ENCODE measurements at regions not wholly inside any gene's neighbourhood (a gene's known extent, or its start where the extent isn't known, plus 50 kb on each side); places are given as distances from the start of the nearest gene placed in this dataset.

GRCh38 chrX:22629105-22629725 lies 356.5 kb downstream of the CBLL2 start:
- Mint-ChIP-seq H3K27ac (no peak overlapping the region), H3K27me3 (peaks cover 2% of the 10 kb centered on the region), H3K4me1 (no peaks in the 10 kb centered on the region), H3K36me3 (peaks cover 2% of the 10 kb centered on the region), H3K4me3 (no peak overlapping the region), H3K9me3 (peaks cover 0 to 2% (median 0%) of the 10 kb centered on the region in 3 donors)

- Mint-ChIP-seq H3K4me3 (no peak overlapping the region), H3K9me3 (peaks cover 0 to 4% (median 0%) of the 10 kb centered on the region in 3 donors), H3K4me1 (no peaks in the 10 kb centered on the region), H3K36me3 (peaks cover 2% of the 10 kb centered on the region), H3K27ac (peak overlapping the region in 1 of 3 donors; percentile 13), H3K27me3 (peaks cover 2% of the 10 kb centered on the region)
Observed at GRCh38 chrX:22634083-22634482, 361.4 kb downstream of the CBLL2 start.

GRCh38 chrX:22634751-22635150 lies 362.0 kb downstream of the CBLL2 start:
- Mint-ChIP-seq H3K36me3 (peaks cover 2% of the 10 kb centered on the region), H3K4me1 (no peaks in the 10 kb centered on the region), H3K9me3 (peaks cover 0 to 3% (median 0%) of the 10 kb centered on the region in 3 donors), H3K27me3 (peaks cover 2% of the 10 kb centered on the region), H3K27ac (no peak overlapping the region), H3K4me3 (no peak overlapping the region)

GRCh38 chrX:22648281-22648680 lies 351.5 kb upstream of the DDX53 start:
- Mint-ChIP-seq H3K4me3 (no peak overlapping the region), H3K27me3 (no peaks in the 10 kb centered on the region), H3K27ac (no peak overlapping the region), H3K4me1 (no peaks in the 10 kb centered on the region), H3K9me3 (peaks cover 0 to 1% (median 0%) of the 10 kb centered on the region in 3 donors), H3K36me3 (no peaks in the 10 kb centered on the region)

- no peaks in the 10 kb centered on the region for H3K27me3 Mint-ChIP-seq
- no peaks in the 10 kb centered on the region for H3K4me1 Mint-ChIP-seq
- H3K9me3 Mint-ChIP-seq = peaks cover 0 to 1% (median 0%) of the 10 kb centered on the region in 3 donors
- no peaks in the 10 kb centered on the region for H3K36me3 Mint-ChIP-seq
- no peak overlapping the region for H3K27ac Mint-ChIP-seq
- no peak overlapping the region for H3K4me3 Mint-ChIP-seq
Observed at GRCh38 chrX:22650691-22651090, 349.1 kb upstream of the DDX53 start.

- no peaks in the 10 kb centered on the region for H3K4me1 Mint-ChIP-seq
- peaks cover 4 to 8% (median 6%) of the 10 kb centered on the region in 3 donors for H3K9me3 Mint-ChIP-seq
- H3K36me3 Mint-ChIP-seq = no peaks in the 10 kb centered on the region
- H3K4me3 Mint-ChIP-seq = no peak overlapping the region
- no peak overlapping the region for H3K27ac Mint-ChIP-seq
- no peaks in the 10 kb centered on the region for H3K27me3 Mint-ChIP-seq
Observed at GRCh38 chrX:22652596-22652995, 347.2 kb upstream of the DDX53 start.

GRCh38 chrX:22660756-22661155 lies 339.0 kb upstream of the DDX53 start:
- H3K27ac Mint-ChIP-seq = no peak overlapping the region
- no peak overlapping the region for H3K4me3 Mint-ChIP-seq
- no peaks in the 10 kb centered on the region for H3K4me1 Mint-ChIP-seq
- H3K36me3 Mint-ChIP-seq = no peaks in the 10 kb centered on the region
- no peaks in the 10 kb centered on the region for H3K27me3 Mint-ChIP-seq
- H3K9me3 Mint-ChIP-seq = peaks cover 4 to 7% (median 6%) of the 10 kb centered on the region in 3 donors

GRCh38 chrX:22662776-22663175 lies 337.0 kb upstream of the DDX53 start:
- no peak overlapping the region for H3K27ac Mint-ChIP-seq
- no peaks in the 10 kb centered on the region for H3K27me3 Mint-ChIP-seq
- no peaks in the 10 kb centered on the region for H3K36me3 Mint-ChIP-seq
- H3K4me1 Mint-ChIP-seq = no peaks in the 10 kb centered on the region
- H3K9me3 Mint-ChIP-seq = peaks cover 0 to 5% (median 0%) of the 10 kb centered on the region in 3 donors
- H3K4me3 Mint-ChIP-seq = no peak overlapping the region

- H3K27ac Mint-ChIP-seq = no peak overlapping the region
- H3K4me1 Mint-ChIP-seq = no peaks in the 10 kb centered on the region
- no peaks in the 10 kb centered on the region for H3K36me3 Mint-ChIP-seq
- H3K4me3 Mint-ChIP-seq = no peak overlapping the region
- peaks cover 0 to 5% (median 0%) of the 10 kb centered on the region in 3 donors for H3K9me3 Mint-ChIP-seq
- no peaks in the 10 kb centered on the region for H3K27me3 Mint-ChIP-seq
Observed at GRCh38 chrX:22664826-22665225, 334.9 kb upstream of the DDX53 start.

- Mint-ChIP-seq H3K9me3 (peaks cover 0 to 6% (median 0%) of the 10 kb centered on the region in 3 donors), H3K4me1 (no peaks in the 10 kb centered on the region), H3K36me3 (no peaks in the 10 kb centered on the region), H3K4me3 (no peak overlapping the region), H3K27ac (no peak overlapping the region), H3K27me3 (no peaks in the 10 kb centered on the region)
Observed at GRCh38 chrX:22665818-22666217, 333.9 kb upstream of the DDX53 start.

- Mint-ChIP-seq H3K36me3 (no peaks in the 10 kb centered on the region), H3K4me1 (no peaks in the 10 kb centered on the region), H3K4me3 (peak overlapping the region in 1 of 4 donors; percentile 45), H3K27me3 (no peaks in the 10 kb centered on the region), H3K27ac (no peak overlapping the region), H3K9me3 (peaks cover 0 to 11% (median 0%) of the 10 kb centered on the region in 3 donors)
Observed at GRCh38 chrX:22666441-22666840, 333.3 kb upstream of the DDX53 start.

- Mint-ChIP-seq H3K27ac (no peak overlapping the region), H3K36me3 (no peaks in the 10 kb centered on the region), H3K27me3 (peaks cover 2% of the 10 kb centered on the region), H3K4me3 (no peak overlapping the region), H3K4me1 (peaks cover 0 to 2% (median 0%) of the 10 kb centered on the region in 3 donors), H3K9me3 (peaks cover 0 to 11% (median 0%) of the 10 kb centered on the region in 3 donors)
Observed at GRCh38 chrX:22674932-22675331, 324.8 kb upstream of the DDX53 start.

GRCh38 chrX:22686138-22686541 lies 313.6 kb upstream of the DDX53 start:
- H3K9me3 Mint-ChIP-seq = peaks cover 2 to 7% (median 4%) of the 10 kb centered on the region in 3 donors
- H3K27ac Mint-ChIP-seq = no peak overlapping the region
- no peaks in the 10 kb centered on the region for H3K27me3 Mint-ChIP-seq
- H3K4me3 Mint-ChIP-seq = no peak overlapping the region
- H3K4me1 Mint-ChIP-seq = no peaks in the 10 kb centered on the region
- no peaks in the 10 kb centered on the region for H3K36me3 Mint-ChIP-seq

GRCh38 chrX:22689290-22689689 lies 310.5 kb upstream of the DDX53 start:
- no peaks in the 10 kb centered on the region for H3K4me1 Mint-ChIP-seq
- no peaks in the 10 kb centered on the region for H3K36me3 Mint-ChIP-seq
- peaks cover 0 to 4% (median 0%) of the 10 kb centered on the region in 3 donors for H3K9me3 Mint-ChIP-seq
- no peak overlapping the region for H3K27ac Mint-ChIP-seq
- H3K4me3 Mint-ChIP-seq = no peak overlapping the region
- H3K27me3 Mint-ChIP-seq = no peaks in the 10 kb centered on the region

GRCh38 chrX:22690116-22690515 lies 309.6 kb upstream of the DDX53 start:
- Mint-ChIP-seq H3K9me3 (peaks cover 0 to 4% (median 0%) of the 10 kb centered on the region in 3 donors), H3K4me1 (no peaks in the 10 kb centered on the region), H3K4me3 (no peak overlapping the region), H3K27me3 (no peaks in the 10 kb centered on the region), H3K27ac (no peak overlapping the region), H3K36me3 (no peaks in the 10 kb centered on the region)

GRCh38 chrX:22691966-22692565 lies 307.7 kb upstream of the DDX53 start:
- Mint-ChIP-seq H3K27ac (no peak overlapping the region), H3K4me1 (no peaks in the 10 kb centered on the region), H3K4me3 (no peak overlapping the region), H3K36me3 (no peaks in the 10 kb centered on the region), H3K9me3 (peaks cover 0 to 4% (median 0%) of the 10 kb centered on the region in 3 donors), H3K27me3 (no peaks in the 10 kb centered on the region)
